GM18907 (cell line): ENCODE measurements at regions not wholly inside any gene's neighbourhood (a gene's known extent, or its start where the extent isn't known, plus 50 kb on each side); places are given as distances from the start of the nearest gene placed in this dataset.
"Not testable (repeated sequence)": the region's sequence is repeated elsewhere in the genome, so short reads cannot be mapped to it uniquely, and the experiment has no call there.

Experiments
- ATAC-seq: cut with Tn5 transposase; IDR thresholded peaks from one replicate; pipeline ENCODE4 v1.9.1; 2021; ENCODE audit warnings: mild to moderate bottlenecking, moderate library complexity; ENCODE audit not compliant: unreplicated experiment

GRCh38 chr18:30839056-30839561, 203.4 kb downstream of the DSC3 start:
- ATAC-seq, result not testable (repeated sequence)

GRCh38 chr18:30828700-30829099, 213.8 kb downstream of the DSC3 start:
- no peak for ATAC-seq

GRCh38 chr18:30819619-30820018, 222.9 kb downstream of the DSC3 start:
- no peak for ATAC-seq

GRCh38 chr18:30814446-30814845, 228.1 kb downstream of the DSC3 start:
- ATAC-seq, result no peak

- ATAC-seq, result no peak
These were observed 231.0 kb downstream of the DSC3 start for GRCh38 chr18:30811580-30811979.

GRCh38 chr18:30810580-30810979, 232.0 kb downstream of the DSC3 start:
- no peak for ATAC-seq

GRCh38 chr18:30806823-30807222, 235.7 kb downstream of the DSC3 start:
- ATAC-seq, result no peak

GRCh38 chr18:30800800-30801199, 241.7 kb downstream of the DSC3 start:
- ATAC-seq, result no peak

- no peak for ATAC-seq
These were observed 250.5 kb downstream of the DSC3 start for GRCh38 chr18:30792051-30792450.

- not testable (repeated sequence) for ATAC-seq
These were observed 254.0 kb downstream of the DSC3 start for GRCh38 chr18:30788411-30788991.

- ATAC-seq, result no peak
These were observed 255.1 kb downstream of the DSC3 start for GRCh38 chr18:30787410-30787809.

GRCh38 chr18:30781601-30782000, 260.9 kb downstream of the DSC3 start:
- no peak for ATAC-seq

- ATAC-seq, result no peak
These were observed 266.9 kb downstream of the DSC3 start for GRCh38 chr18:30775629-30776028.

GRCh38 chr18:30772170-30772569, 270.4 kb downstream of the DSC3 start:
- not testable (repeated sequence) for ATAC-seq

- no peak for ATAC-seq
These were observed 276.5 kb downstream of the DSC3 start for GRCh38 chr18:30766053-30766452.

- no peak for ATAC-seq
These were observed 277.3 kb downstream of the DSC3 start for GRCh38 chr18:30765247-30765646.

- ATAC-seq, result no peak
These were observed 278.6 kb downstream of the DSC3 start for GRCh38 chr18:30763902-30764350.

- ATAC-seq, result no peak
These were observed 287.7 kb downstream of the DSC3 start for GRCh38 chr18:30754846-30755245.

GRCh38 chr18:30748541-30748940, 294.0 kb downstream of the DSC3 start:
- no peak for ATAC-seq

GRCh38 chr18:30746224-30746623, 296.3 kb downstream of the DSC3 start:
- no peak for ATAC-seq

- ATAC-seq, result no peak
These were observed 299.5 kb downstream of the DSC3 start for GRCh38 chr18:30743033-30743432.

GRCh38 chr18:30730915-30731314, 311.6 kb downstream of the DSC3 start:
- ATAC-seq, result no peak

GRCh38 chr18:30727849-30728248, 314.7 kb downstream of the DSC3 start:
- no peak for ATAC-seq
